ENCODE measurements at regions not wholly inside any gene's neighbourhood (a gene's known extent, or its start where the extent isn't known, plus 50 kb on each side); places are given as distances from the start of the nearest gene placed in this dataset.

GRCh38 chr11:80028998-80029397 lies 588.2 kb upstream of the TENM4 start:
- TF ChIP-seq POLR2A (IDR thresholded peaks at IDR 0.05; ENCODE audit: low read depth, low read length) (no peak), POLR2AphosphoS5 (IDR thresholded peaks at IDR 0.05; ENCODE audit: low read depth, low read length) (no peak)

Data from GM12892 (cell line).